ENCODE measurements at regions not wholly inside any gene's neighbourhood (a gene's known extent, or its start where the extent isn't known, plus 50 kb on each side); places are given as distances from the start of the nearest gene placed in this dataset.

DNA sequence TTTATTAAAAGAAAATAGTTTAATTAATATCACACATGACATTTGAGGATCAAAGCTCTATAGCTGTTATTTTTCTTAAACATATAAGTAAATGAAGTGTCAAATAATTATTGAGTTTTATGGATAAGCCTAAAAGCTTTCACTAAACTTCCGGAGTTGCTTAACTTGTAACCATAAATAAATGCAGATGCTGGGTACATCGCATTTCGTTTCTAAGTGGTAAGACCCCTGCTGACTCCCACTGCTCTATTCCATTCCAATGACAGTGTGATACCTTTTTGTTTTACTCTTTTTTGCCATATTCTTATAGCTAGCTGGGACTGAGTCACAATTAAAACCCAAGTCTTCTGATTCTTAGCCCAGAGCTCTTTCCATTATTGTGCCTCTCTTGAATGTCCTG is 411.1 kb downstream of the SOX2 start:
- TF ChIP-seq, protein P1, sequence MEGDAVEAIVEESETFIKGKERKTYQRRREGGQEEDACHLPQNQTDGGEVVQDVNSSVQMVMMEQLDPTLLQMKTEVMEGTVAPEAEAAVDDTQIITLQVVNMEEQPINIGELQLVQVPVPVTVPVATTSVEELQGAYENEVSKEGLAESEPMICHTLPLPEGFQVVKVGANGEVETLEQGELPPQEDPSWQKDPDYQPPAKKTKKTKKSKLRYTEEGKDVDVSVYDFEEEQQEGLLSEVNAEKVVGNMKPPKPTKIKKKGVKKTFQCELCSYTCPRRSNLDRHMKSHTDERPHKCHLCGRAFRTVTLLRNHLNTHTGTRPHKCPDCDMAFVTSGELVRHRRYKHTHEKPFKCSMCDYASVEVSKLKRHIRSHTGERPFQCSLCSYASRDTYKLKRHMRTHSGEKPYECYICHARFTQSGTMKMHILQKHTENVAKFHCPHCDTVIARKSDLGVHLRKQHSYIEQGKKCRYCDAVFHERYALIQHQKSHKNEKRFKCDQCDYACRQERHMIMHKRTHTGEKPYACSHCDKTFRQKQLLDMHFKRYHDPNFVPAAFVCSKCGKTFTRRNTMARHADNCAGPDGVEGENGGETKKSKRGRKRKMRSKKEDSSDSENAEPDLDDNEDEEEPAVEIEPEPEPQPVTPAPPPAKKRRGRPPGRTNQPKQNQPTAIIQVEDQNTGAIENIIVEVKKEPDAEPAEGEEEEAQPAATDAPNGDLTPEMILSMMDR (IDR thresholded peaks at IDR 0.05; ENCODE audit: low read depth, low read length, poor library complexity, severe bottlenecking): no peak
- no peak for TF ChIP-seq EZH2phosphoT487 (IDR thresholded peaks at IDR 0.05; ENCODE audit: borderline replicate concordance, low read length)
